SIG-M5 treated with dmso at 0.1 percent for 504 hours (cell line): ENCODE measurements at regions not wholly inside any gene's neighbourhood (a gene's known extent, or its start where the extent isn't known, plus 50 kb on each side); places are given as distances from the start of the nearest gene placed in this dataset.

Experiments used
- DNase-seq: peaks from one replicate; lab custom pipeline; 2025; ENCODE audit not compliant: unreplicated experiment; lab: John Stamatoyannopoulos, UW

- DNase-seq, result no peak
Observed at GRCh38 chr6:159100395-159101182, 55.8 kb upstream of the TAGAP start.

DNA sequence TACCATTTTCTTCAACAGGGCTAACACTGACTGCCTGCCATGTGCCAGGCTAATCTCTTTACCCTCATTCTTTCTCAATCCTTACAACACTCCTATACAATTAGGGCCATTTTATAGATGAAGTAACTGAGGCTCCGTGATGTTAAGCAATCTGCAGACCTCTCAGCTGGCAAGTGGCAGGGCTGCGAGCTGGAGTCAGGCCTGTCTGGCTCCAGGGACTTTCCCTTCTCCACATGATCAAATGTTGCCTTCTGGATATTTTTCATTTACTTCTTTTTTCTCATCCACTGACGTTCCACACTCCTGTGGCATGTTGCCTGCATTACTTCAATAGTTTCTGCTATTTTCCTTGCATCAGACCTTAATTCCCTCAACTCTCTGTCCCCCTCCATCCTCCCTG lies 55.2 kb upstream of the TAGAP start:
- no peak for DNase-seq

DNA sequence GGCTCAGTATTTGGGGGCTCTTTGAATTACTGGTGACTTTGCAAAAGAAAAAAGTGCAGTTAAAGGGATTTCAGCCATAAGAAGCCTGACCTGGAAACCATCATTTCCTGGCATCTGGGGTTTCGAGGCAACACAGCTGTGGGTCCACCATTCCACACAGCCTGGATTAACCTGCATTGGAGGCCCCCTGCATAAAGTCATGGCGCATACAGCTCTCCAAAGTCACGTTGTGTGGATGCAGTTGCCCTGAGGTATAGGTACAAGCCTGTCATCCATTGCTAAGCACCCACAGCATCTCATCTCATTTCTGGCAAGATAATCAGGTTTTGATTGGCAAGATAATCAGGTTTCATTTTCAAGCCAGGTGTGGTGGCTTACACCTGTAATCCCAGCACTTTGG lies 54.5 kb upstream of the TAGAP start:
- no peak for DNase-seq

DNA sequence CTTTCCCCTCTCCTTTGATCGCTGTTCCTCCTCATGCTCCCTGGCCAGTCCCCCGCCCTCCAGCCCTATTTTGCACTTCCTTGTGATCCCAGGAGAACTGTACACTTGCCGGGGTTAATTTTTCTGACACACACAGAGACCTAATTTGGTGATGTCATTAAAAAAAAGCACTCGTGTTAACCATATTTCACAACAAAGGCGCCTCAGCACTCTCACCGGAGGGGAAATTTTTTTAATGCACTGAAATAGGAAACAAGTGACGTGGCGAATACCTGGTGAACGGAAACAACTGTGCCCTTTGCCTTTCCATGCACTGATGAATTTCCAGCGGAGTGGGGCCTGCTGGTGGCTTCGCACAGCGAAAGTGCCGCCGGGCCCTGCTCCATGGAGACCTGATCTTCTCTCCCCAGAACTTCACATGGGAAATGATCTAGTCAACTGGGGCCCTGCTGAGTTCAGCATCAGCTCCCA lies 53.9 kb upstream of the TAGAP start:
- DNase-seq, result peak; percentile 6

DNA sequence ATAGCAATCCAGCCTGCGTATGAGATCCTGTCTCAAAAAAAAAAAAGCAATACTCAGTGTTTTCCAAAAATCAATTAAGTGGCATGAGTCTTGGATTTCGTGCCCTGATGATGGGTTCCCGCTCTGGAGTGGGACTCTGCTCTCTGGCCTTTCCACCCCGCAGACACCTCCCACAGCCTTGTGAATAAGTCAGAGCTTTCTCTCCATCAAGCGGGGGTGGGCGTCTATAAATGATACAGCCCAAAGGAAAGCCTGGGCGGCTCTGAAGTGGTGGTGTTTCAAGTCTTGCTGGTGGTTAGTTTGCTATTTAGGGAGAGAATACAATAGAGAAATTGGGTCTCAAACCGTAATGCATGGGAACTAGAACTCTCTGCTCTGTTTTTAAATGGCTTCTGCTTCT lies 52.5 kb upstream of the TAGAP start:
- DNase-seq, result no peak

- DNase-seq, result no peak
Observed at GRCh38 chr6:159095616-159096015, 50.8 kb upstream of the TAGAP start.

DNA sequence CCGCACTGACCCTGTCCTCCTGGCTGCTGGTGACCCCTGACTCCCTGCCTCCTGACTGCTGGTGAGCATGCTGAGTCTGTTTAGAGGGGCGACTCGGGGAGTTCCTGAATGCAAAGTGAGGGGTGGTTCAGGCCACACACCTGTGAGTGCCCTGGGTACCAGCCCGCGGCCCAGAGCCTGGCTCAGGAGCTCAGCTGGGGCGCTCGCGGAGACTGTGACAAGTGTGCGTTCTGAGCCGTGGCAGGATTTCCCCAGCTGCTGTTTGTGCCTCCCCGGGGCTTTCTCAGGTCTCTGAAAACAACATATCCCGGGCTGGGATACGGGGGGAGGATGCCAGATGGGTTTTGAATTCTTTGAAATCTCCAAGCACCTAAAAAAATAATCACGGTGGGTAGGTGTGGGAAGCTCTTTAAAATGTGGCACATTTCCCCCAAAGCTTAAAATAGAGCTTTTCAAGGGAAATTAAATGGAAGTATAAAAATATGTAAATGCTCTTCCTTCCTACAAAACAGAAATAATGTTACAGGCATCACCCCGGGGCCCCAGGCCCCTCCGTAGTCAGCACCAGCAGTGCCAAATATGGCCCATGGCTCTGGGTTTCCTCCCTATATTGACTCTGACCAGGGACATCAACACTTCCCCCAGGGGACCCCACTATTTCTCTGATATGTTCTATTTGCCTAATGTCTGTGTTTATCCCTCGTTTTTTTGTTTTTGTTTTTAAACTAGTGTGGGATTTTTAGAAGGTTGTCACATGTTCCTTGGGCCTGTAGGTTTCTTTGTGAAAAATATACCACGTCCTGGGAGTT lies 49.9 kb upstream of the TAGAP start:
- no peak for DNase-seq
